OCI-LY3 (cell line): ENCODE measurements at regions not wholly inside any gene's neighbourhood (a gene's known extent, or its start where the extent isn't known, plus 50 kb on each side); places are given as distances from the start of the nearest gene placed in this dataset.
"Not testable (repeated sequence)": the region's sequence is repeated elsewhere in the genome, so short reads cannot be mapped to it uniquely, and the experiment has no call there.

ENCODE experiments used
- H2AFZ ChIP-seq: fragments of 200-600, 300-600 bp; shearing (Covaris generic); 2 replicates; pipeline ENCODE4 v1.6.0; 2014; ENCODE audit warnings: antibody characterized with exemption, low read depth, low read length
- H3K27ac ChIP-seq: fragments of 200-600, 300-600 bp; sonication (generic); 2 replicates; pipeline ENCODE4 v1.5.1; 2014; ENCODE audit warnings: mild to moderate bottlenecking, low read length, moderate library complexity, mixed read lengths
- H3K27me3 ChIP-seq: fragments of 200-600, 300-600 bp; sonication (generic); 2 replicates; pipeline ENCODE4 v1.6.1; 2014; ENCODE audit warnings: low read depth, low read length, mixed read lengths
- H3K36me3 ChIP-seq: fragments of 200-600, 300-600 bp; sonication (generic); replicated peaks from 2 replicates; pipeline ENCODE3; 2014; ENCODE audit warnings: low read depth, low read length, mixed read lengths
- H3K4me1 ChIP-seq: fragments of 300-600, 200-600 bp; sonication (generic); 2 replicates; pipeline ENCODE4 v1.6.1; 2014; ENCODE audit warnings: low read length, mixed read lengths
- H3K4me2 ChIP-seq: fragments of 200-600, 300-600 bp; sonication (generic); 2 replicates; pipeline ENCODE4 v1.6.1; 2014; ENCODE audit warnings: low read length, mixed read lengths
- H3K4me3 ChIP-seq: fragments of 300-600, 200-600 bp; sonication (generic); 2 replicates; pipeline ENCODE4 v1.5.1; 2014; ENCODE audit warnings: antibody characterized with exemption, mild to moderate bottlenecking, low read length, moderate library complexity
- H3K79me2 ChIP-seq: fragments of 300-600, 200-600 bp; shearing (Covaris generic); 2 replicates; pipeline ENCODE4 v1.6.1; 2014; ENCODE audit warnings: mild to moderate bottlenecking, low read length, mixed read lengths
- H3K9ac ChIP-seq: fragments of 300-600, 200-600 bp; shearing (Covaris generic); 2 replicates; pipeline ENCODE4 v1.6.0; 2014; ENCODE audit warnings: mild to moderate bottlenecking, low read length, moderate library complexity
- H3K9me3 ChIP-seq: fragments of 200-600, 300-600 bp; shearing (Covaris generic); 2 replicates; pipeline ENCODE4 v1.6.1; 2014; ENCODE audit warnings: low read length, mixed read lengths; ENCODE audit not compliant: insufficient read depth
- H4K20me1 ChIP-seq: fragments of 200-600, 300-600 bp; sonication (generic); 2 replicates; pipeline ENCODE4 v1.6.1; 2016; ENCODE audit warnings: low read length, mixed read lengths; ENCODE audit not compliant: insufficient read depth
- CTCF ChIP-seq: fragments of 200-600, 300-600 bp; sonication (generic); IDR thresholded peaks from 2 replicates; pipeline ENCODE4 v1.5.1; 2014; ENCODE audit warnings: antibody characterized with exemption, low read length, low read depth
- EZH2phosphoT487 ChIP-seq: fragments of 200-600 bp; shearing (Covaris generic); IDR thresholded peaks from 2 replicates; pipeline ENCODE4 v1.6.1; 2018; ENCODE audit warnings: antibody characterized with exemption, mixed run types, low read depth

- not testable (repeated sequence) for H3K4me2 ChIP-seq, H4K20me1 ChIP-seq, H2AFZ ChIP-seq, H3K9ac ChIP-seq, H3K4me1 ChIP-seq, H3K27ac ChIP-seq, H3K36me3 ChIP-seq, H3K79me2 ChIP-seq, H3K4me3 ChIP-seq, H3K9me3 ChIP-seq, H3K27me3 ChIP-seq
These were observed 153.4 kb downstream of the GOLGA6L6 start for GRCh38 chr15:20388161-20388560.

- Histone ChIP-seq H4K20me1 (no peaks in the 10 kb centered on the region), H3K9me3 (no peaks in the 10 kb centered on the region; the same call in 1 of the 2 replicates)
These were observed 155.4 kb downstream of the GOLGA6L6 start for GRCh38 chr15:20386198-20386597.

GRCh38 chr15:20380199-20380598, 161.4 kb downstream of the GOLGA6L6 start:
- H3K4me3 ChIP-seq = not testable (repeated sequence)

More at GRCh38 chr15:20386198-20386597, 155.4 kb downstream of the GOLGA6L6 start:
- no peak for TF ChIP-seq CTCF
- TF ChIP-seq EZH2phosphoT487 = no peak
- no peaks in the 10 kb centered on the region for H3K36me3 ChIP-seq
- no peak overlapping the region for H3K4me2 ChIP-seq
- H3K27ac ChIP-seq = no peak overlapping the region
- no peak overlapping the region for H3K9ac ChIP-seq
- no peaks in the 10 kb centered on the region for H3K79me2 ChIP-seq
- H3K27me3 ChIP-seq = no peaks in the 10 kb centered on the region
- H3K4me1 ChIP-seq = no peaks in the 10 kb centered on the region
- H3K4me3 ChIP-seq = no peak overlapping the region
- H2AFZ ChIP-seq = no peak overlapping the region

GRCh38 chr15:20376872-20377271, 164.7 kb downstream of the GOLGA6L6 start:
- Histone ChIP-seq H3K4me3 (no peak overlapping the region), H3K27me3 (no peaks in the 10 kb centered on the region), H3K9me3 (no peaks in the 10 kb centered on the region), H3K27ac (no peak overlapping the region), H3K9ac (no peak overlapping the region), H3K36me3 (no peaks in the 10 kb centered on the region), H3K4me2 (no peak overlapping the region), H3K79me2 (no peaks in the 10 kb centered on the region), H2AFZ (no peak overlapping the region), H4K20me1 (no peaks in the 10 kb centered on the region), H3K4me1 (no peaks in the 10 kb centered on the region)
- TF ChIP-seq EZH2phosphoT487 (no peak), CTCF (no peak)

More at GRCh38 chr15:20380199-20380598, 161.4 kb downstream of the GOLGA6L6 start:
- not testable (repeated sequence) for H3K79me2 ChIP-seq, H2AFZ ChIP-seq, H3K9me3 ChIP-seq, H3K27ac ChIP-seq, H4K20me1 ChIP-seq, H3K4me2 ChIP-seq, H3K9ac ChIP-seq, H3K27me3 ChIP-seq, H3K36me3 ChIP-seq, H3K4me1 ChIP-seq

GRCh38 chr15:20372416-20372815, 169.2 kb downstream of the GOLGA6L6 start:
- not testable (repeated sequence) for H3K4me1 ChIP-seq, H2AFZ ChIP-seq, H3K9ac ChIP-seq, H3K4me2 ChIP-seq, H3K27me3 ChIP-seq, H4K20me1 ChIP-seq, H3K4me3 ChIP-seq, H3K9me3 ChIP-seq, H3K79me2 ChIP-seq, H3K36me3 ChIP-seq, H3K27ac ChIP-seq

GRCh38 chr15:20369500-20369899, 172.1 kb downstream of the GOLGA6L6 start:
- Histone ChIP-seq H3K9me3 (no peaks in the 10 kb centered on the region), H3K4me3 (no peak overlapping the region), H3K4me1 (no peaks in the 10 kb centered on the region), H3K36me3 (no peaks in the 10 kb centered on the region), H4K20me1 (no peaks in the 10 kb centered on the region), H3K27me3 (no peaks in the 10 kb centered on the region), H2AFZ (no peak overlapping the region), H3K27ac (no peak overlapping the region), H3K4me2 (no peak overlapping the region), H3K79me2 (no peaks in the 10 kb centered on the region), H3K9ac (no peak overlapping the region)
- TF ChIP-seq CTCF (no peak), EZH2phosphoT487 (no peak)
